Lower leg skin (tissue), 3 donors: ENCODE measurements at regions not wholly inside any gene's neighbourhood (a gene's known extent, or its start where the extent isn't known, plus 50 kb on each side); places are given as distances from the start of the nearest gene placed in this dataset.

Experiments used
- CTCF ChIP-seq, 3 donors: fragments of 450-650 bp; IDR thresholded peaks; one replicate each; pipeline ENCODE4 v1.5.1; 2016; ENCODE audit warnings: antibody characterized with exemption in 3 of 3, mild to moderate bottlenecking in 3 of 3, moderate library complexity in 2 of 3
- POLR2A ChIP-seq, 2 donors: fragments of 450-650 bp; IDR thresholded peaks; one replicate each; pipeline ENCODE4 v1.6.1; 2016 to 2017; ENCODE audit warnings: antibody characterized with exemption in 2 of 2, mild to moderate bottlenecking in 1 of 2, moderate library complexity in 1 of 2

GRCh38 chr13:54034047-54034446 is 1005.4 kb downstream of the OLFM4 start:
- TF ChIP-seq CTCF (IDR thresholded peaks at IDR 0.05) = no peak
- TF ChIP-seq POLR2A (IDR thresholded peaks at IDR 0.05) = no peak
